Tibial nerve (tissue), 4 donors: ENCODE measurements at regions not wholly inside any gene's neighbourhood (a gene's known extent, or its start where the extent isn't known, plus 50 kb on each side); places are given as distances from the start of the nearest gene placed in this dataset.
"Not testable (repeated sequence)": the region's sequence is repeated elsewhere in the genome, so short reads cannot be mapped to it uniquely, and the experiment has no call there.

Experiments used
- DNase-seq, 2 donors: peaks; one replicate each; pipeline ENCODE4 v3.0.0-alpha.2; 2019; ENCODE audit warnings: low spot score in 2 of 2
- H3K27ac ChIP-seq, 4 donors: fragments of 200-600 bp; sonication (generic) in 3 of 4; one replicate each; pipeline ENCODE4 v1.5.1; 2017 to 2019; ENCODE audit warnings: mild to moderate bottlenecking in 1 of 4
- H3K27me3 ChIP-seq, 2 donors: fragments of 200-600 bp; sonication (generic) in 1 of 2; one replicate each; pipeline versions ENCODE4 v1.5.1 to v1.6.0; 2017 to 2019
- H3K36me3 ChIP-seq, 3 donors: fragments of 200-600 bp; sonication (generic); one replicate each; pipeline ENCODE4 v1.5.1; 2018 to 2019
- H3K4me1 ChIP-seq, 4 donors: fragments of 200-600 bp; sonication (generic) in 3 of 4; one replicate each; pipeline ENCODE4 v1.5.1; 2017 to 2019
- H3K4me3 ChIP-seq, 4 donors: fragments of 200-600 bp; sonication (generic) in 3 of 4; one replicate each; pipeline ENCODE4 v1.5.1; 2017 to 2019; ENCODE audit warnings: mild to moderate bottlenecking in 1 of 4, moderate library complexity in 1 of 4
- H3K9me3 ChIP-seq, 4 donors: fragments of 200-600 bp; sonication (generic) in 3 of 4; one replicate each; pipeline ENCODE4 v1.5.1; 2017 to 2019
- CTCF ChIP-seq, 5 experiments: fragments of 200-600 bp in 3 of 5; fragments of 450-650 bp in 2 of 5; sonication (generic) in 3 of 5; IDR thresholded peaks; one replicate each; pipeline ENCODE4 v1.5.1; 2016 to 2019; ENCODE audit warnings: antibody characterized with exemption in 5 of 5, mild to moderate bottlenecking in 3 of 5, moderate library complexity in 2 of 5
- EP300 ChIP-seq, 2 donors: sonication (generic); formaldehyde crosslinking; IDR thresholded peaks; one replicate each; pipeline ENCODE4 v1.6.1; 2017; ENCODE audit warnings: antibody characterized with exemption in 2 of 2, mild to moderate bottlenecking in 1 of 2
- POLR2A ChIP-seq, 2 donors: fragments of 450-650 bp; IDR thresholded peaks; one replicate each; pipeline ENCODE4 v1.6.1; 2017; ENCODE audit warnings: antibody characterized with exemption in 2 of 2, mild to moderate bottlenecking in 2 of 2, moderate library complexity in 2 of 2
- WGBS, 2 donors: methylation state at CpG; one replicate each; pipeline ENCODE4 v1.1.5; 2018; 5-methylcytosine and 5-hydroxymethylcytosine counted together

GRCh38 chr7:57775396-57776088 is 325.6 kb downstream of the ZNF716 start:
- Histone ChIP-seq H3K27me3 (no peaks in the 10 kb centered on the region), H3K27ac (no peak overlapping the region), H3K36me3 (no peaks in the 10 kb centered on the region), H3K4me1 (no peaks in the 10 kb centered on the region), H3K4me3 (no peak overlapping the region), H3K9me3 (peaks cover 0 to 30% (median 1%) of the 10 kb centered on the region in 4 donors)
- no peak for DNase-seq
- WGBS, 2 donors = 83 to 88% methylated on average over 17 of the region's 17 CpGs
- TF ChIP-seq EP300 (IDR thresholded peaks at IDR 0.05) (no peak), CTCF (IDR thresholded peaks at IDR 0.05) (no peak), POLR2A (IDR thresholded peaks at IDR 0.05) (no peak)

- H3K9me3 ChIP-seq = peaks cover 0 to 32% (median 1%) of the 10 kb centered on the region in 4 donors
- not testable (repeated sequence) for H3K4me1 ChIP-seq, H3K4me3 ChIP-seq, H3K27ac ChIP-seq, H3K27me3 ChIP-seq, H3K36me3 ChIP-seq, DNase-seq
- WGBS, 2 donors = 91 to 92% methylated on average over 27 to 36 of the region's 36 CpGs
Observed at GRCh38 chr7:57776136-57776856, 326.3 kb downstream of the ZNF716 start.

GRCh38 chr7:57789130-57789529 is 339.2 kb downstream of the ZNF716 start:
- H3K4me3 ChIP-seq = no peak overlapping the region
- no peak overlapping the region for H3K27ac ChIP-seq
- no peak for DNase-seq
- peaks cover 0 to 6% (median 0%) of the 10 kb centered on the region in 4 donors for H3K9me3 ChIP-seq
- H3K27me3 ChIP-seq = no peaks in the 10 kb centered on the region
- WGBS, 2 donors = 83 to 85% methylated on average over 10 of the region's 10 CpGs
- H3K36me3 ChIP-seq = no peaks in the 10 kb centered on the region
- TF ChIP-seq POLR2A (IDR thresholded peaks at IDR 0.05) = no peak
- TF ChIP-seq EP300 (IDR thresholded peaks at IDR 0.05) = no peak
- TF ChIP-seq CTCF (IDR thresholded peaks at IDR 0.05) = no peak
- H3K4me1 ChIP-seq = no peaks in the 10 kb centered on the region

GRCh38 chr7:57819491-57819981 is 369.6 kb downstream of the ZNF716 start:
- TF ChIP-seq EP300 (IDR thresholded peaks at IDR 0.05) (no peak), CTCF (IDR thresholded peaks at IDR 0.05) (no peak), POLR2A (IDR thresholded peaks at IDR 0.05) (no peak)
- Histone ChIP-seq H3K27ac (no peak overlapping the region), H3K4me3 (no peak overlapping the region), H3K27me3 (no peaks in the 10 kb centered on the region), H3K36me3 (no peaks in the 10 kb centered on the region), H3K4me1 (no peaks in the 10 kb centered on the region), H3K9me3 (peaks cover 0 to 53% (median 0%) of the 10 kb centered on the region in 4 donors)
- WGBS, 2 donors = 94 to 95% methylated on average over 26 to 30 of the region's 30 CpGs
- no peak for DNase-seq

GRCh38 chr7:57820477-57820876 is 370.5 kb downstream of the ZNF716 start:
- WGBS, 2 donors = 79 to 83% methylated on average over 16 of the region's 16 CpGs
- Histone ChIP-seq H3K36me3 (no peaks in the 10 kb centered on the region), H3K4me3 (no peak overlapping the region), H3K9me3 (peaks cover 0 to 53% (median 0%) of the 10 kb centered on the region in 4 donors), H3K27ac (no peak overlapping the region), H3K4me1 (no peaks in the 10 kb centered on the region), H3K27me3 (no peaks in the 10 kb centered on the region)
- no peak for TF ChIP-seq EP300 (IDR thresholded peaks at IDR 0.05)
- no peak for TF ChIP-seq CTCF (IDR thresholded peaks at IDR 0.05)
- DNase-seq = no peak
